Stimulated activated effector memory CD8-positive, alpha-beta T cell treated with anti-CD3 and anti-CD28 coated beads, Interleukin-12 subunit alpha, Interleukin-12 subunit beta, amount 100 ng/mL, for 72 hours (primary cell): ENCODE measurements at regions not wholly inside any gene's neighbourhood (a gene's known extent, or its start where the extent isn't known, plus 50 kb on each side); places are given as distances from the start of the nearest gene placed in this dataset.
A peak's percentile ranks its signal among the peaks of the same experiment; 100 is the strongest.

Source experiments
- ATAC-seq: fragments of 150-1000 bp; cut with Tn5 transposase; 2 replicates; pipeline ENCODE4 v1.10.0; 2021
- DNase-seq, 2 donors: peaks; one replicate each; pipeline ENCODE4 v3.0.0; 2021 to 2022; ENCODE audit warnings: low spot score in 2 of 2
- H3K27ac Mint-ChIP-seq: one replicate; pipeline ENCODE4 v1.8.0; 2022; ENCODE audit warnings: mild to moderate bottlenecking, mixed read lengths
- H3K36me3 Mint-ChIP-seq: one replicate; pipeline ENCODE4 v1.8.0; 2022; ENCODE audit warnings: mild to moderate bottlenecking, mixed read lengths
- H3K4me1 Mint-ChIP-seq: one replicate; pipeline ENCODE4 v1.8.0; 2022; ENCODE audit warnings: mixed read lengths
- H3K4me3 Mint-ChIP-seq: one replicate; pipeline ENCODE4 v1.8.0; 2022; ENCODE audit warnings: mild to moderate bottlenecking, mixed read lengths
- H3K9me3 Mint-ChIP-seq: one replicate; pipeline ENCODE4 v1.8.0; 2022; ENCODE audit warnings: mixed read lengths

DNA sequence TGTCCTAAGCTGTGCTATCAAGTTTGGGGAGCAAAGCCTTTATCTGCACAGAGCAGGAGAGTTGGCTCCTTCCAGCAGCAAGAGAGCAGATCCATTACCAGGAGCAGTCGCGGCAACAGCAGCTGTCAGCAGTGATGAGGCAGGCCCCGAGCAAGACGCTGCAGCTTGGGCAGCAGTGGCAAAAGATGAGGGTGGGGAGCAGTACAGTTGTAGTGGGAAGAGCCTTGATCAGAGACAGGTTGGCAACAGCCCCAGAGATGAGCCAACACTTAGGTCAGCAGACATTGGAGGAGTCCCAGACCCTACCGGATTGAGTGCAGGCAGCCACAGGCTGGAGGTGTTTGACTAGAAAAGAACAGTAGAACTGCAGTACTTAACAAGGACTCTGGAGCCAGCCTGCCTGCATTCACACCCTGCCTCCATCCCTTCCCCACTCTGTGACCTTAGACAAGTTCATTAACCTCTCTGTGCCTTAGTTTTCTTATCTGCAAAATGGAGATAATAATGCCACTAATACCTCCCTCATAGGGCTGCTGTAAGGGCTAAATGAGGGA, 117.1 kb upstream of the SERTAD2 start:
- H3K4me1 Mint-ChIP-seq, result peaks cover 17% of the 10 kb centered on the region
- no peaks in the 10 kb centered on the region for H3K9me3 Mint-ChIP-seq
- no peak for DNase-seq
- no peak overlapping the region for H3K27ac Mint-ChIP-seq
- no peak overlapping the region for H3K4me3 Mint-ChIP-seq
- no peaks in the 10 kb centered on the region for H3K36me3 Mint-ChIP-seq
- ATAC-seq, result no peak

DNA sequence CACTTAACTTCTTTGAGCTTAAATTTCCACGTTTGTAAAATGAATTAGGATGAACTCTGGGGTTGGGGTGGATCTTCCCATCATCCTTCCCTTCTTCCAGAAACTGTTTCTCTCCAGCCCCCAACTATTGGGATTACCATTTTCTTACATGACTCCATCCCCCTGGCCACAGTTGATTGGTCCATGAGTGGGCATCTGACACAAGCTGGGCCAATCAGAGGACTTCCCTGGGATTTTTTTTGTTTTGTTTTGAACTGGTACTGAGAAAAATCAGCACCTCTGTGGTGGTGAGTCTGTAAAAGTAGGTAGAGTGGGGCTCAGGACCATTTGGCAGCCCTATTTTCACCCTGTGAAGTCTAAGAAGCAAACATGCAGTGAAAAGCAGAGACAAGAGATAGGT, 118.0 kb upstream of the SERTAD2 start:
- no peaks in the 10 kb centered on the region for H3K9me3 Mint-ChIP-seq
- H3K36me3 Mint-ChIP-seq, result no peaks in the 10 kb centered on the region
- H3K27ac Mint-ChIP-seq, result no peak overlapping the region
- no peak for ATAC-seq
- no peak for DNase-seq
- peaks cover 17% of the 10 kb centered on the region for H3K4me1 Mint-ChIP-seq
- no peak overlapping the region for H3K4me3 Mint-ChIP-seq

DNA sequence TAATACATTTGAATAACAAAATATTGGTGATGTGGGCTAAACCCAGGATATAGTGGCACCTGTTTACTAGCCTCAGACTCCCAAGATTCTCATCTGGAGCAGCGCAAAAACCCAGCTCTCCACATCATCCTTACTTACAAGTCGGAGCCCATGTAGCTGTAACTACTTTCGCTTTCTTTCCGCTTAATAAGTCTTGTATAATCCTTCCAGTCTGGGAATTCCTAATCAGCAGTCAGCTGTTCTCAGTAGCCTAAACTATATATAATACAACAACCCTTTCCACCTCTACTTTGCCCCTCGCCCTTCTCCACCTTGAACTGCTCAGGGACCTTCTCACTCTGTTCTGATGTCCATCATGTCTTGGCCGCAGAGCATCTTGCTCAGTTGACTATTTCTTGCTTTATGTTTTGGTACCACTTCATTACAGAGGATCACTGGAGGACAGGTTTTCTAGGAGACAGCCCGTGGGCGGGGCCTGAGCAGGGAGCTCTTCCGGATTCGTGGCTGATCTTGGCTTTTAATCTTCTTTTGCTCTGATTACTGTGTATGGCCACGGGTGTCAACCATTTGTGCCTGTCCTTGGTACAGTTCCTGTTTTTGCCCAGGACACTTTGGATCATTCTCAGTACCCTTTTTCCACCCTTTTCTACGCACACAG, 119.9 kb upstream of the SERTAD2 start:
- no peak overlapping the region for H3K27ac Mint-ChIP-seq
- no peaks in the 10 kb centered on the region for H3K9me3 Mint-ChIP-seq
- peaks cover 5% of the 10 kb centered on the region for H3K4me1 Mint-ChIP-seq
- H3K36me3 Mint-ChIP-seq, result no peaks in the 10 kb centered on the region
- ATAC-seq, result no peak
- no peak overlapping the region for H3K4me3 Mint-ChIP-seq
- no peak for DNase-seq

DNA sequence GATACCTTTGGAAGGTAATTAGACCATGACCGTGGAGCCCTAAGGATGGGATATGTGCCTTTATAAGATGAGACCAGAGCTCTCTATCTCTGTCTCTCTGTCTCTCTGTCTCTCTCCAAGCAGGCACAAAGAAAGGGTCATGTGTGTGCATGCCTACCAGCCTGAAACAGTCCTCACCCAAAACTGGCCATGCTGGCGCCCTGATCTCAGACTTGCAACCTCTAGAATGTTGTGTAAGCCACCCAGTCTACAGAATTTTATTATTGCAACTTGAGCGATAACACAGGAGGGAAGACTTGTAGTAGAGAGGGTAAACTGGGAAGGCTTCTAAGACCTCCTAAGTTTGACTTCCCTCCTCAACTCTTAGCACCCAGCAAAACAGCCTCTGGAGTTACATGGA, 124.1 kb upstream of the SERTAD2 start:
- ATAC-seq (no peak), DNase-seq (no peak)
- Mint-ChIP-seq H3K4me3 (no peak overlapping the region), H3K9me3 (no peaks in the 10 kb centered on the region), H3K4me1 (peaks cover 6% of the 10 kb centered on the region), H3K27ac (no peak overlapping the region), H3K36me3 (no peaks in the 10 kb centered on the region)

DNA sequence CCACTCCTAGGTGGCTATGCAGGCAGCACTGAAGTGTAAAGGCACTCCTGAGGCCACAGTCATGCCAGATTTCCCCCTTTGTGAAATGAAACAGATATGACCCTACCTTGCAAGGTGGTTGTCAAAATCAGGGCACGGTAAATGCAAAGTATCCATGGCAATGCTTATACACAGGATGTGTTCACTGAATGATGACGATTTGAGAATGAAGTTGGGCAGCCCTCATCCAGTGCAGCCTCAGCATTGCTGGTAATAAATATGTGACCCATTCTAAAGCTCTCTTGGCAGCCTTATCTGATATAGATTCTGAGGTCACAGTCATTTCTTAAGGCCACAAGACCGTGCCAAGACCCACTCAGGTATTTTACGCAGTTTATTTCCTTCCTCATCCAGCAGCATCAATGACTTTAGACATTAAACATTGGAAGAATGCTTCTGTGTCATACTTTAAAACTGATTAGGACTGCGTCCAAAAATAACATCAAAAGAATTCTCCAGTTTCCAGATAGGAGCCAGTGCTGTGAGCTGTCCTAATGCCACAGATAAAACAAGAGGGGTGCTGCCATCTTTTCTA, 125.5 kb upstream of the SERTAD2 start:
- H3K4me3 Mint-ChIP-seq, result no peak overlapping the region
- no peaks in the 10 kb centered on the region for H3K9me3 Mint-ChIP-seq
- peaks cover 6% of the 10 kb centered on the region for H3K4me1 Mint-ChIP-seq
- peak; percentile 52 for ATAC-seq
- DNase-seq, result no peak
- H3K27ac Mint-ChIP-seq, result no peak overlapping the region
- no peaks in the 10 kb centered on the region for H3K36me3 Mint-ChIP-seq

DNA sequence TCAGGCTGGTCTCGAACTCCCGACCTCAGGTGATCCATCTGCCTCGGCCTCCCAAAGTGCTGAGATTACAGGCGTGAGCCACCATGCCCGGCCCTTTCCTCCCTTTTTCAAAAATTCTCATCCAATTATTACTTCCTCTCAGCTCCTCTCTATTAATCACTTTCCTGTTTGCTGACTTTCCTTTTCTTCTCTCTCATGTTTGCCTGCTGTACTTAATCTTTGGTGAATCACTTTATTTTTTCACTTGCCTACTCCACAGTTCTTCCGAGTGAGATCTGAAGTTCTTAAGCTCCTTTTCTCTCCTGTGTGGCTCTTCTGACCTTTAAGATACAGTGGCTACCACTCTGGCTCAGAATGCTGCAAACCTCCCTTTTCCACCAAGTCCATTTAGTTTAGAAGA, 126.3 kb upstream of the SERTAD2 start:
- H3K27ac Mint-ChIP-seq, result no peak overlapping the region

DNA sequence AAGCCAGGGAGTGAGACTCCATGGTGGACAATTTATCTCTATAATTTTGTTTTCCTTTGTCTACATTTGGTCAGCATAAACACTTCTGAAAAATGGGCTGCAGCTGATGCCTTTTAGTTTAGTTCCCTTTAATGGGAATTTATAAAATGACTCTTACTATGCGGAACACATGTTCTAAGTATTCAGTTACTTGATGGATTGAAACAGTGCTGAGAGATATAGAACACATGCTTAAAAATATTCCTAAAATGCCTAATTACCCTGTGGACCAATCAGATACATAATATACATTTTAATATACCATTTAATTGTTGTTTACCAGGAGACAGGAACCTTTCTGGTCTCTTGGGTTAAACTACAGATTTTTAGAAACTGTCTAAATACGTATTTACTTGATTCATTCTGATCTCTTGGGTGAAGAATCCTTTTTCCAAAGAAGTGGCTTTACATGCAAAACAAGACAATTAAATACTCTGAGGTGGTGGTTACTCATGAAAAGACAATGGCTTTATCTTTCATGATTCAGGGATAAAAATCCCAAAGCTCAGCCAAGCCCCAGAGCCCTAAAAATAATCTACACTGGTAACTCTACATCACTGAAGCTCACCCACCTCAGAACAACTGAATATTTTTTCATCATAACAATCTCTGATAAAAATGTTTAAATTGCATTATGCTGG, 128.1 kb upstream of the SERTAD2 start:
- H3K27ac Mint-ChIP-seq, result no peak overlapping the region
- DNase-seq (no peak), ATAC-seq (no peak)
- H3K4me1 Mint-ChIP-seq, result peaks cover 6% of the 10 kb centered on the region
- no peaks in the 10 kb centered on the region for H3K36me3 Mint-ChIP-seq
- no peak overlapping the region for H3K4me3 Mint-ChIP-seq
- no peaks in the 10 kb centered on the region for H3K9me3 Mint-ChIP-seq

More for the DNA sequence above, 126.3 kb upstream of the SERTAD2 start:
- ATAC-seq (no peak), DNase-seq (no peak)
- H3K4me3 Mint-ChIP-seq, result no peak overlapping the region
- H3K36me3 Mint-ChIP-seq, result no peaks in the 10 kb centered on the region
- H3K9me3 Mint-ChIP-seq, result no peaks in the 10 kb centered on the region
- peaks cover 6% of the 10 kb centered on the region for H3K4me1 Mint-ChIP-seq

DNA sequence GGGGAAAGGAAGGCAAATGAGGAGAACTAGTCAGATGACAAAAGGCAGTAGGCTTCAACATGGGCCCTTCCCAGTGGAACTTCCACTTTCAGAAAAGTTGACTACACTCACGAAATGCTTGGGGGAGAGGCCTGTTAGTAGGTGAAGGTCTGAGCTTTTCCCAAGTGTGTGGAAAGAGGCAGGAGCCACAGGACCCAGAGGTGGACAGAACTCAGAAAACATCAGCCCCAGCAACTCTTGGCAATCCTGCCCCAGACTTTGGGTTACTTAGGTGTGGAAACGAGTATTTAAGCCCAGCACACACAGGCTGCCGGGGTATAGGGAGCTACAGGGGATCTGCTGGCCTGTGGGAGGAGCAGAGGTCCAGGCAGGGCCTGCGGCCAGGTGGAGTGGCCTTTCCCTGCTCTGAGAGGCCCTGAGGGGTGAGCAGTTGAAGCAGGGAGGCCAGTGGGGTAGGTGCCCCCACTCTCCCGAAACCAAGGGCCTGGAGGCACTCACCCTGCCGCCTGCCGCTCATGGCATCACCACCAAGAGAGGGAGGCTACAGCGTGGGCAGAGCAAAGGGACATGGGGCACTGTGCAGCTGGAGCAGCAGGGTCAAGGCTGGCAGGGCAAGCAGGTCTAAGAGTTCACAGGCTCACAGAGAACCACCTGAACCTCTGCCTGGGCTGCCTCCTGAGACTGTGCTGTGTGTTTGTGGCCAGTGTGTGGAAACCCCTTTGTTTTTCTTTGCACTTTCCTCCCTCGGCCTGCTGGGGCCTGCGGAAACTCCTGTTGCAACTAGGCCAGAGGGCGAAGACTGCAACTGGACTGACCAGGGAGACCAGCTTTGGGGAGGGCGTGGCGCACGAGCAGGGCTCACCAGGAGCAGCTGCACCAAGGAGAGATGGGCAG, 130.7 kb upstream of the SERTAD2 start:
- H3K4me1 Mint-ChIP-seq, result peaks cover 6% of the 10 kb centered on the region
- no peak overlapping the region for H3K4me3 Mint-ChIP-seq
- no peaks in the 10 kb centered on the region for H3K36me3 Mint-ChIP-seq
- DNase-seq (no peak), ATAC-seq (peak; percentile 16)
- H3K9me3 Mint-ChIP-seq, result no peaks in the 10 kb centered on the region
- peak overlapping the region; percentile 24 for H3K27ac Mint-ChIP-seq

DNA sequence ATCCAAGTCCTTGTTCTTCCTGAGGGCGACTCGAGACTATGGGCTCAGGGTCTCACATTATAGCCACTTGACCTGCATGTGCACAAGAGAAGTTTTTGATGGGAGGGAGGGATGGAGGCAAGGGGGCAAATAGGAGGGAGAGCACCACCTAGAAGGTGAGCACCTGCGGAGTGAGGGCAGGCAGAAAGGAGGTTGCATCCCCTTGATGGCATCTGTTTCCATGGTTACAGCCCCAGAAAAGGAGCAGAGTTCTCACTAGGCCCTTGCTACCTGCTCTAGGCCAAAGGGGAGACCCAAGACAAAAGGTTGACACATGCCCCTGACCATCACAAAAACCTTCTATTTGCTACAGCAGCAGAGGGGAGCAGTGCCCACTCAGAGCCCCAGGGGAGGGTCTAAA, 131.5 kb upstream of the SERTAD2 start:
- Mint-ChIP-seq H3K9me3 (no peaks in the 10 kb centered on the region), H3K27ac (no peak overlapping the region), H3K4me1 (peaks cover 1% of the 10 kb centered on the region), H3K36me3 (no peaks in the 10 kb centered on the region), H3K4me3 (no peak overlapping the region)
- ATAC-seq, result no peak
- no peak for DNase-seq

DNA sequence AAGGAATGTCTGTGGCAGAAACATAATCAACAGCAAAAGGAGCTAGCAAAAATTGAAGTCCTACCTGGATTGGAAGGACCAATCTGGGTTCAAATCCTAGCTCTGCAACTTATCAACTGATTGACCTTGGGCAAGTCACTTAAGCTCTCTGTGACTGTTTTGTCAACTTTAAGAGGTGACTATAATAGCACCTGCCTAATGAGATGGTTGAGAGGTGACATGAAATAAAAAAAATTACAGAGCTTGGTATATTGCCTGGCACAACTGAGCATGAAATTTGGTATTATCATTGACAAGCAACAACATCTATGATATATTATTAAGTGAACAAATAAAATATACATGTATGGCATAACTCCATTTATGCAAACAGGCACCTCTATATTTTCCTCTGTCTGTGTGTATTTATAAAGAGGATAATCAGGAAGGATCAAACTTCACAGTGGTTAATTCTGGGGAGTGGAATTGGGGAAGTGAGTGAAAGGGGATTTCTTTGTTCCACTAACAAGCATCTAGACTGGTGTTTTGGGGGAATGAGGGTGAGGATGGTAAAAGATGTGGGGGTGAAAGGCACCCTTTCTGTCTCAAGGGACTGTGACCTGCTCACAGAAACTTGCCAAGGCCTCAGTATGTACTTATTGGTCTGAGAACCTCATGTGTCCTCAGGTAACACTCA, 132.8 kb upstream of the SERTAD2 start:
- Mint-ChIP-seq H3K36me3 (no peaks in the 10 kb centered on the region), H3K4me1 (no peaks in the 10 kb centered on the region), H3K4me3 (no peak overlapping the region), H3K27ac (no peak overlapping the region), H3K9me3 (no peaks in the 10 kb centered on the region)
- no peak for DNase-seq
- ATAC-seq, result no peak

DNA sequence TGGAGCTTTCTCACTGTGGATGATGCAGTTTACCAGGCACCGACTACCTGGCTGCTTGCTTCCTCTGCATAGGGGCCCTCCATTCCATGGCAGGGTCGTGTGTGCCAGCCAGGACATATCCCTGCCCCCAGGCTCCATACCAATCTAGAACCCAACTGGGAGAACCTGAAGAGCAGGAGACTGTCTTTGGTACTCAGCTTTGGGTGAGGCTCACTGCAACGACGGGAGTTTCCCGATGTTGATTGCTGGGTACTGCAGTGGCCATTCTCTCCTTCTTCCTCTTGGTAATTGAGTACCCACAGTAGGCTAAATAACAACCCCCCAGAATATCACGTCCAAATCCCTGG, 133.3 kb upstream of the SERTAD2 start:
- ATAC-seq (no peak), DNase-seq (no peak)
- Mint-ChIP-seq H3K27ac (no peak overlapping the region), H3K9me3 (no peaks in the 10 kb centered on the region), H3K4me3 (no peak overlapping the region), H3K36me3 (no peaks in the 10 kb centered on the region), H3K4me1 (no peaks in the 10 kb centered on the region)

DNA sequence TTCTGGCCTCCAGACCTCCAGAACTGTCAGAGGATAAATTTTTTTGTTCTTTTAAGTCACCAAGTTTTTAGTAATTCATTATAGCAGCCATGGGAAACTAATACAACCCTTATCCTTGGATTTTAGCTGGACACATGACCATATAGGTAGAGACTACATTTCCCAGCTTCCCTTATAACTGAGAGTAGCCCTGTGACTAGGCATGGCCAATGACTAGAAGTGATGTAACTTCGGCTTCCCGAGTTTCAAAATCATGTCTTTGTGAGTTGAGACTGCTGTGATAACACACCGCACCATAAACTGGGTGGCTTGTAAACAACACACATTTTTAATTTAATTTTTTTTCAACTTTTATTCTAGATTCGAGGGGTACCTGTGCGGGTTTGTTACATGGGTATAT, 134.0 kb upstream of the SERTAD2 start:
- H3K27ac Mint-ChIP-seq, result no peak overlapping the region
- DNase-seq (no peak), ATAC-seq (no peak)
- no peaks in the 10 kb centered on the region for H3K4me1 Mint-ChIP-seq
- H3K36me3 Mint-ChIP-seq, result no peaks in the 10 kb centered on the region
- no peaks in the 10 kb centered on the region for H3K9me3 Mint-ChIP-seq
- no peak overlapping the region for H3K4me3 Mint-ChIP-seq

DNA sequence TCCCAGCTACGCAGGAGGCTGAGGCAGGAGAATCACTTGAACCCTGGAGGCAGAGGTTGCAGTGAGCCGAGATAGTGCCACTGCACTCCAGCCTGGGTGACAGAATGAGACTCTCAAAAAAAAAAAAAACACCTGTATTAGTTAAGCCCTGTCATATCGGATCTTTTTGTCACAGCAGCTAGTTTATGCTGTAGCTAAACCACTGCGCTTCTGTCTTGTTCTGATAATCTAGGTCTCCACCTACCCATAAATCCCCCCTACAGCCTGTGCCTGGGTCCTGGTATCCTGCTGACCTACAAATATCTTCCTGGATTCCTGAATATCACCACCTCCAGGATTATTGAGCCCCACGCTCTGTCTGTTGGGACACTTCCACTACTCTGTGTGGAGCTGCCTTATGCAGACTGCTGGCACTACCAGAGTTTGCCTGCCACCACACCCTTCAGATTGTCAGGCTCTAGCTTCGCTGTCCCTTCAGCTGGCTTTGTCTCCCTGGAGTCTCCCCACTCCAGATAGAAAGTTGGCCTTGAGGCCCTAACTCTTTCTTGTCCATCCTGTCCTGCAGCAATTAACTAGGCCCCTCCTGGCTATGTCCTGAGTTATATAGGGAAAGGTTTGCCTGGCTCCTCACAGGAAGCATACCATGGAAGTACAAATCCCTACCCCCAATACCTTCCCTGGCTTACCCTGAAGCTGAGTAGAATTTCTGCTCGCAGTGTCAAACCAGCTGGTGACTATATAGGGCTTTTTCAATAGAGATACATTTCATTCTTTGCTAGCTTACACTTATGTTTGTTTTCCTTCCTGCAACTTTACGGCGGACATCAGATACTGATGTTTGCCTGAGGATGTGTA, 136.0 kb upstream of the SERTAD2 start:
- H3K36me3 Mint-ChIP-seq, result no peaks in the 10 kb centered on the region
- no peak overlapping the region for H3K27ac Mint-ChIP-seq
- H3K4me3 Mint-ChIP-seq, result no peak overlapping the region
- ATAC-seq (no peak), DNase-seq (no peak)
- no peaks in the 10 kb centered on the region for H3K4me1 Mint-ChIP-seq
- H3K9me3 Mint-ChIP-seq, result no peaks in the 10 kb centered on the region

DNA sequence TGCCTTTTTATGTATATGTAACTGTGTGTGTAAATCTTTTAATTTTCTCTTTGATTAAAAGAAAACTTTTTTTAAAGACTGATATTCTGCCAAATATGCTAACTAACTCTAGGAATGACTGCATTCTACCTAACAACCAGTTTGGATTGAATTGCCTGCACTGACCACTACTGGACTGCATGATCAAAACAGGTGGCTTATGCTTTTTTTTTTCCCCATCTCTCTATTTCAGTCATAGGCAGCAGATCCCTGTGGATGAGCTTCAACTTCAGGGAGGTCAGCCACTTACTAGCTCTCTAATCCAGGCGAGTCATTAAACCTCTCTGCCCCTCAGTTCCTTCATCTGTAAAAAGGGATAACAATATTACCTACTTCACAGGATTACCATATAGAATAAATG, 138.6 kb upstream of the SERTAD2 start:
- H3K36me3 Mint-ChIP-seq, result no peaks in the 10 kb centered on the region
- no peak for DNase-seq
- no peak overlapping the region for H3K27ac Mint-ChIP-seq
- H3K9me3 Mint-ChIP-seq, result no peaks in the 10 kb centered on the region
- no peaks in the 10 kb centered on the region for H3K4me1 Mint-ChIP-seq
- H3K4me3 Mint-ChIP-seq, result no peak overlapping the region
- ATAC-seq, result no peak
